AG10803 (cell line): ENCODE measurements at regions not wholly inside any gene's neighbourhood (a gene's known extent, or its start where the extent isn't known, plus 50 kb on each side); places are given as distances from the start of the nearest gene placed in this dataset.

ENCODE experiments used
- DNase-seq: peaks from one replicate; pipeline ENCODE4 v3.0.0; 2010; ENCODE audit warnings: low read depth
- H3K4me3 ChIP-seq: 2 replicates; pipeline ENCODE4 v1.5.1; 2011; ENCODE audit warnings: mild to moderate bottlenecking, low read length, control low read depth
- TF ChIP-seq, protein P1 (sequence below): conservative IDR thresholded peaks from 2 replicates; pipeline ENCODE4 v1.5.1; 2011; ENCODE audit warnings: mild to moderate bottlenecking, low read length, control low read depth, inconsistent platforms

GRCh38 chr5:167554564-167555290 is 736.7 kb upstream of the WWC1 start:
- no peak overlapping the region for H3K4me3 ChIP-seq
- TF ChIP-seq, protein P1, sequence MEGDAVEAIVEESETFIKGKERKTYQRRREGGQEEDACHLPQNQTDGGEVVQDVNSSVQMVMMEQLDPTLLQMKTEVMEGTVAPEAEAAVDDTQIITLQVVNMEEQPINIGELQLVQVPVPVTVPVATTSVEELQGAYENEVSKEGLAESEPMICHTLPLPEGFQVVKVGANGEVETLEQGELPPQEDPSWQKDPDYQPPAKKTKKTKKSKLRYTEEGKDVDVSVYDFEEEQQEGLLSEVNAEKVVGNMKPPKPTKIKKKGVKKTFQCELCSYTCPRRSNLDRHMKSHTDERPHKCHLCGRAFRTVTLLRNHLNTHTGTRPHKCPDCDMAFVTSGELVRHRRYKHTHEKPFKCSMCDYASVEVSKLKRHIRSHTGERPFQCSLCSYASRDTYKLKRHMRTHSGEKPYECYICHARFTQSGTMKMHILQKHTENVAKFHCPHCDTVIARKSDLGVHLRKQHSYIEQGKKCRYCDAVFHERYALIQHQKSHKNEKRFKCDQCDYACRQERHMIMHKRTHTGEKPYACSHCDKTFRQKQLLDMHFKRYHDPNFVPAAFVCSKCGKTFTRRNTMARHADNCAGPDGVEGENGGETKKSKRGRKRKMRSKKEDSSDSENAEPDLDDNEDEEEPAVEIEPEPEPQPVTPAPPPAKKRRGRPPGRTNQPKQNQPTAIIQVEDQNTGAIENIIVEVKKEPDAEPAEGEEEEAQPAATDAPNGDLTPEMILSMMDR: no peak
- no peak for DNase-seq

DNA sequence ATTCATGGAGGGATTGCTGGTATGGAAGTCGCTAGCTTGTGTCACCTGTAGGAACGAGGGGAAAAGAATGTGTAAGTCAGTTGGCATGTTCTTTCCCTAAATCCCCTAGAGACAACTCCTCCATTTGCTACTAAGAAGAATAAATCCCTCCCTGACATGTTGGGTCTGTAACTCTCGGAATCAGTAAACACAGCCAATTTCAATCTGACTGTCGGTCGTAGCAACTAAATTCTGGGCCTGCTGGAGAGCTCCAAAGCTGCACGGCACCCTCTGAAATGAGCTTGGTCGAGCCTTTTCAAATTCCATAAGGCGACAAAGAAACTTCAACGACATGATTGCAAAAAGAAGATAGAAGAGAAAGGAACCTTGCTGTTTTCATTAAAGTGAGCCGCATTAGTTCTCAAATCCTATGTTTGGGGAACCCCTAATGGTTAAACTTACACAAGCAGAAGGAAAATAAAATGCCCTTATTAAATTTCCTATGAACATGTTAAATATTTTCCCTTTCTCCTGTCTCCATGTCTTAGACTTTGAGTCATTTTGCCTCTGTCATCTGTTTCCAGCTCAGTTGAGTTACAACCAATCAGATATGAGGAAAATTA is 735.8 kb upstream of the WWC1 start:
- no peak for DNase-seq
- TF ChIP-seq, protein P1: peak; percentile 19; the same call in 1 of the 2 replicates
- no peak overlapping the region for H3K4me3 ChIP-seq

GRCh38 chr5:167557359-167557758 is 734.1 kb upstream of the WWC1 start:
- DNase-seq: no peak
- TF ChIP-seq, protein P1: no peak
- H3K4me3 ChIP-seq: no peak overlapping the region

DNA sequence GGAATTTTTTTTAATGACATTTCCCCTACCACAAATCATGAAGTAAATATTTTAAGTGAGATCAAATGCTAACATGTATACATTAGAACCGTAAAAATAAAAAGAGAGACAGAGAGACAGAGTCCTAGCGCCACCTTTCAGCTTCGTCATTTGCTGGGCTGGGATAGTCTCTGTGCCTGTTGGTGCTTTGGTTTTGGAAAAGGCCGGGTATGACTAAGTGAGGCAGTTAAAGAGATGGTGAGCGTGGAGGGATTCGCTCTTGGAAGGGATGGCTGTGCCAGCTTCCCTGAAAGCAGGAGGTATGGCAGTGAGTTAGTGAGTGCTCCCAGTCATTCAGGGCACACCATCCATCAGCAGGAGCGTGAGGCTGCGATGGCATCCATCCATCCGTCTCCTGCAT is 729.6 kb upstream of the WWC1 start:
- H3K4me3 ChIP-seq: no peak overlapping the region
- DNase-seq: no peak
- TF ChIP-seq, protein P1: no peak

DNA sequence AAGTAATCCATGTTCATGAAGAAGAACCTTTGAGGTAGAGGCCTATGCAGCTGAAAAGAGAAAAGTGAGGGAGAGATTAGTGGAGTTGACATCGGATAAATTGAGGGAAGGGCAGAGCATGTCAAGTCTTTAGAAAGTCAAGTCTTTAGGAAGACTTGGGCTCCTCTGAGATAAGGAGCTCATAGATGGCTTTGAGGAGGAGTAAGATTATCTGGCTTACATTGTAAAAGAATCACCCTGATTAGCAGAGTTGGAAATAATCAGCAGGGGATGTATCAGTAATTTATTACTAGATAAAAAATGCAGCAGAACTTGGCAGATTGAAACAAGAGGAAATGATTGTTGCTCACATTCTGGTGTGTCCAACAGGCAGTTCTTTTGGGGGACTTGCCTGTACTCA is 727.2 kb upstream of the WWC1 start:
- TF ChIP-seq, protein P1: no peak
- H3K4me3 ChIP-seq: no peak overlapping the region
- no peak for DNase-seq

DNA sequence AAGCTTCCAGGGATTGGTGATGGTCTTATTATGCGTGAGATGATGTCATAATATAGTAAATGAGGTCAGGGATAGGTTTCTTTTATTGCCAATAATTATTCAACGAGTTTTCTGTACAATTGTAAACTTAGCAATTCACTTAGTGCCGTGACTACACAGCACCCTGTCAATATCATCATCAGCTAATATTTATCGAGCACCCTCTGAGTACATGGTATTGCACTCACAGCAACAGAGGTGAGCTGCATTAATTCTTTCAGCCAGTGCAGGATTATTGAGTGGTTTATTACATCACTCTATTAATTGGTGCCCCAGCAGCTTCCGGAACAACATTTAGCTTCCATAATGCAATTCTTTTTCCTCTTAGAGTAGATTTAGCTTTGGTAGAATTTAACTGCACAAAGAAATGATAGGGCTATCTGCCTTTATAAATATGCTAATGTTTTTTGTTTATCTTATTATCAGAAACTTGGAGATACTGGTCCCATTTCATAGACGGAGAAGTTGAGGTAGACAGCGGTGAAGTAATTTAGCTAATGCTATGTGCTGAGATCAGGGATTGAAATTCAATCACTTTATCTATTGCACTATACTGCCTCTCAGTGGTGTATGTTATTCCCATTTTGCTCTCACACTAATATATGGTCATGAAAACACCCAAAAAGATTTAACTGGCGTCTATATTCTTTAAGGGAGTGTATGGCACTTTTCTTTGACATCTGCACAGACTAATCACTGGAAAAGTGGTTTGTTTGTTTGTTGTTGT is 726.1 kb upstream of the WWC1 start:
- H3K4me3 ChIP-seq: no peak overlapping the region
- DNase-seq: peak; percentile 41
- TF ChIP-seq, protein P1: peak; percentile 57
